Activated CD4-positive, alpha-beta T cell treated with anti-CD3 and anti-CD28 coated beads for 36 hours (primary cell): ENCODE measurements at regions not wholly inside any gene's neighbourhood (a gene's known extent, or its start where the extent isn't known, plus 50 kb on each side); places are given as distances from the start of the nearest gene placed in this dataset.

ENCODE experiments used
- ATAC-seq: fragments of 200-7000 bp; cut with Tn5 transposase; one replicate; pipeline ENCODE4 v1.10.0; 2021; ENCODE audit warnings: mild to moderate bottlenecking, moderate library complexity
- CTCF ChIA-PET: fragments of 350-600 bp; sonication (Branson Sonifier 250); formaldehyde crosslinking; loops from one replicate; lab custom pipeline; 2021; ENCODE audit warnings: antibody characterized with exemption; lab: Charles Lee
- POLR2A ChIA-PET: fragments of 350-600 bp; sonication (Branson Sonifier 250); formaldehyde crosslinking; loops from one replicate; lab custom pipeline; 2021; ENCODE audit warnings: antibody characterized with exemption, inconsistent platforms; lab: Charles Lee
- DNase-seq: peaks from one replicate; pipeline ENCODE4 v3.0.0-alpha.2; 2020
- H3K27ac Mint-ChIP-seq: one replicate; pipeline ENCODE4 v1.8.0; 2021; ENCODE audit warnings: mixed read lengths
- H3K27me3 Mint-ChIP-seq: one replicate; pipeline ENCODE4 v1.8.0; 2021; ENCODE audit warnings: mixed read lengths
- H3K36me3 Mint-ChIP-seq: one replicate; pipeline ENCODE4 v1.8.0; 2021; ENCODE audit warnings: low read depth, mixed read lengths
- H3K4me1 Mint-ChIP-seq: one replicate; pipeline ENCODE4 v1.8.0; 2021; ENCODE audit warnings: mixed read lengths
- H3K4me3 Mint-ChIP-seq: one replicate; pipeline ENCODE4 v1.8.0; 2021; ENCODE audit warnings: mild to moderate bottlenecking, moderate library complexity, mixed read lengths
- H3K9me3 Mint-ChIP-seq: one replicate; pipeline ENCODE4 v1.8.0; 2021; ENCODE audit warnings: low read depth, mixed read lengths
- intact Hi-C, 2 experiments: fragments of 100-400 bp; cut with DNase I in 1 of 2; cut with micrococcal nuclease in 1 of 2; formaldehyde crosslinking; loops; one replicate each; pipeline versions ENCODE4 v1.14.2 to v1.15.1; 2022 to 2024; cut with DNase I, micrococcal nuclease

DNA sequence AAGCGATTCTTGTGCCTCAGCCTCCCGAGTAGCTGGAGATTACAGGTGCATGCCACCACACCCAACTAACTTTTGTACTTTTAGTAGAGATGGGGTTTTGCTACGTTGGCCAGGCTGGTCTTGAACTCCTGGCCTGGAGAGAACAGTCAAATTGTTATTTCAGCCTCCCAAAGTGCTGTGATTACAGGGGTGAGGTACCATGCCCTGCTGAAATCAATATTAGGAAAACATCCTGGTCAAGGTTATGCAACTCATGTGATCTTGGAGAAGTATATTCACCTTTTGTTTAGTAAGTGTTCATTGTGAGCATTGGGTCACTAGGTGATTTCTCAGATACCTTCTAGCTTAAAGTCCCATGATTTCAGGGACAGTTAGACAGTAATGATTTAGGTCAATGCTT lies 167.8 kb downstream of the AASDH start:
- DNase-seq (no peak), ATAC-seq (no peak)
- H3K9me3 Mint-ChIP-seq: no peaks in the 10 kb centered on the region
- intact Hi-C loops: no loop called here
- H3K27me3 Mint-ChIP-seq: peaks cover 2% of the 10 kb centered on the region
- H3K27ac Mint-ChIP-seq: no peak overlapping the region
- no peaks in the 10 kb centered on the region for H3K36me3 Mint-ChIP-seq
- POLR2A ChIA-PET: no interaction called here
- no peak overlapping the region for H3K4me3 Mint-ChIP-seq
- CTCF ChIA-PET: no interaction called here
- no peaks in the 10 kb centered on the region for H3K4me1 Mint-ChIP-seq

DNA sequence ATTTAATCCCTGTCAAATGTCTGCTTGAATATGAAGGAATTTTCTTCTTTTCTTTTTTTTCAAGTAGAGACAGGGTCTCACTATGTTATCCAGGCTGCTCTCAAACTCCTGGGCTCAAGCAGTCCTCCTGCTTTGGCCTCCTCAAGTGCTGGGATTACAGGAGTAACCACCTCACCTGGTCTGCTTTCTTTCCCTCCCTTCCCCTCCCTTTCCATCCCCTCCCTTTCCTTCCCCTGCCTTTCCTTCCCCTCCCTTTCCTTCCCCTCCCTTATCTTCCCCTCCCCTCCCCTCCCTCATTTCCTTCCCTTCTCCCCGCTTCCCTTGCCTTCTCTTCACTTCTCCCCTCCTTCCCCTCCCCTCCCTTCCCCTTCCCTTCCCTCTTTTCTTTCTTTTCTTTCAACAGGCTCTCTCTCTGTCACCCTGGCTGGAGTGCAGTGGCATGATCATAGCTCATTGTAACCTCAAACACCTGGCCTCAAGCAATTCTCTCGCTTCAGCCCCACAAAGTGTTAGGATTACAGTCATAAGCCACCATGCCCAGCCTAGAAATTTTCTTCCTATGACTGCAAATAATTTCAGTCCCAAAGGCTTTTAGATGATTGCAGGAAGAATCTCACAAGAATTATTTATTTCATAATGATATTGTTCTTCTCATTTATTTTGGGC lies 168.9 kb downstream of the AASDH start:
- no peak for ATAC-seq
- CTCF ChIA-PET: no interaction called here
- H3K9me3 Mint-ChIP-seq: no peaks in the 10 kb centered on the region

GRCh38 chr4:56217343-56217890 lies 169.9 kb downstream of the AASDH start:
- H3K36me3 Mint-ChIP-seq: no peaks in the 10 kb centered on the region
- POLR2A ChIA-PET: no interaction called here
- CTCF ChIA-PET: interaction anchor here (1.1 kb wide), 1 partner anchor 61 kb away, joined by 3 read pairs; no protein-coding TSS in a partner anchor

More for the DNA sequence above, 168.9 kb downstream of the AASDH start:
- H3K27me3 Mint-ChIP-seq: peaks cover 2% of the 10 kb centered on the region
- H3K4me3 Mint-ChIP-seq: no peak overlapping the region
- intact Hi-C loops: no loop called here
- no peaks in the 10 kb centered on the region for H3K4me1 Mint-ChIP-seq
- DNase-seq: no peak
- POLR2A ChIA-PET: no interaction called here
- no peaks in the 10 kb centered on the region for H3K36me3 Mint-ChIP-seq
- no peak overlapping the region for H3K27ac Mint-ChIP-seq

DNA sequence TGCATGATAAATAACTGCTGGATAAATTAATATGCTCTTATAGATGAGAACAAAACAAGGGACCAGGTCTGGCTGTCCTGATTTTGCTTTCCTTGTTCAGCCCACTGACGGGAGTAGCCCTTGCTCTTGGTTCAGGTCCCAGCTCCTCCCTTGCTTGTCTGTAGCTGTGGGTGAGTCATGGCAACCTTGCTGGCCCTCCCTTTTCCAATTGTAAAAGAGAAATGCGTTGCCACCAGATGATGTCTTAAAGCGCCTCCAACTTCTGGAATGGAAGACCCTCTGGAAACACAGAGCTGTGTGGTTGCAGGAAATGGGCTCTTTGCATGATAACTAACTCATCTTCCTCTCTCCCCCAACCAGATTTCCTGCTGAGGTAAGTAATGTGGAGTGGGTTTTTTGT lies 171.4 kb downstream of the AASDH start:
- Mint-ChIP-seq H3K4me3 (no peak overlapping the region), H3K36me3 (peaks cover 3% of the 10 kb centered on the region), H3K9me3 (peaks cover 7% of the 10 kb centered on the region), H3K27ac (no peak overlapping the region), H3K27me3 (peaks cover 2% of the 10 kb centered on the region), H3K4me1 (no peaks in the 10 kb centered on the region)
- ATAC-seq: no peak
- POLR2A ChIA-PET: no interaction called here
- CTCF ChIA-PET: no interaction called here
- no peak for DNase-seq
- intact Hi-C loops: no loop called here

More at GRCh38 chr4:56217343-56217890, 169.9 kb downstream of the AASDH start:
- intact Hi-C loops: no loop called here
- H3K9me3 Mint-ChIP-seq: no peaks in the 10 kb centered on the region
- peaks cover 2% of the 10 kb centered on the region for H3K27me3 Mint-ChIP-seq
- H3K4me1 Mint-ChIP-seq: no peaks in the 10 kb centered on the region
- DNase-seq (no peak), ATAC-seq (no peak)
- H3K4me3 Mint-ChIP-seq: no peak overlapping the region
- no peak overlapping the region for H3K27ac Mint-ChIP-seq

GRCh38 chr4:56215141-56215783 lies 172.0 kb downstream of the AASDH start:
- CTCF ChIA-PET: no interaction called here
- Mint-ChIP-seq H3K9me3 (peaks cover 7% of the 10 kb centered on the region), H3K4me3 (no peak overlapping the region), H3K27me3 (peaks cover 2% of the 10 kb centered on the region), H3K27ac (no peak overlapping the region), H3K4me1 (no peaks in the 10 kb centered on the region), H3K36me3 (peaks cover 3% of the 10 kb centered on the region)
- POLR2A ChIA-PET: no interaction called here
- DNase-seq (no peak), ATAC-seq (no peak)
- intact Hi-C loops: no loop called here

DNA sequence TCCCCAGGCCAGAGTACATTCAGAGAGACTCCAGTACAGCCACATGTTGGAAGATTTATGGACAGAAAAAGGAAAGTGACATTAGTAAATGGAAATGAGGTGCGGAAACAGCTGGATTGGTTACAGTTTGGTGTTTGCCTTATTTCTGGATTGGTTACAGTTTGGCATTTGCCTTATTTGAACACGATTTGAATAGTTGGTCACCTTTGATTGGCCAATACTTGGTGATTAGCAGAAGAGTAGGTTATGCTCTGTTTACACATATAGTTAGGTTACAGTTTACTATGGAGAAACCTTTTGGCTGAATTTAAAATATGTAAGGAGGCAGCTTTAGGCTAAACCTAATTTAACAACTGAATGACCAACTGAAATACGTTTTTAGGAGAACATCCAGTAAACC lies 173.7 kb downstream of the AASDH start:
- Mint-ChIP-seq H3K9me3 (peaks cover 7% of the 10 kb centered on the region), H3K27ac (no peak overlapping the region), H3K4me3 (no peak overlapping the region), H3K36me3 (peaks cover 3% of the 10 kb centered on the region), H3K27me3 (peaks cover 2% of the 10 kb centered on the region), H3K4me1 (no peaks in the 10 kb centered on the region)
- ChIA-PET POLR2A (no interaction called here), CTCF (interaction anchor here (0.6 to 0.7 kb wide), 2 partner anchors 29 to 79 kb away, joined by 3 read pairs; no protein-coding TSS in a partner anchor)
- no peak for DNase-seq
- no peak for ATAC-seq
- intact Hi-C loops: no loop called here

DNA sequence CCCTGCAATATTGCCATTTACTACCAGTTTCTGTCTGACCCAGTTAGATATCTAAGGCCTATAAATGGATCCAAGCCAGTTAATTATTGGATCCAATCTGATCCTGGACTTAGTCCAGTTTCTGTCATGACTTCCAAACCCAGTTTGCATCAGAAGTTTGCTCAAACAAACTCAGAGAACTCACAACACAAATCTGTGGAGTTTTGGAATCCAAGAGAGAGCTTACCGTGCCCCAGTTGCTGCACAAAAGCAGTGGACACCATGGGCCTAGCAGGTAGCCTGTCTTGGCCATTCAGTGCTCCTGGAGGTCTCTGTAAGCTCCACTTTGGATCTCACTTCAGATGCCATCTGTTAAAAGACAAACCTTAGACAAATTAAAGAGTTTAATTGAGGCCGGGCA lies 174.5 kb downstream of the AASDH start:
- intact Hi-C loops: no loop called here
- DNase-seq: no peak
- ATAC-seq: no peak
- H3K4me1 Mint-ChIP-seq: no peaks in the 10 kb centered on the region
- peaks cover 2% of the 10 kb centered on the region for H3K27me3 Mint-ChIP-seq
- ChIA-PET CTCF (no interaction called here), POLR2A (no interaction called here)
- H3K36me3 Mint-ChIP-seq: peaks cover 3% of the 10 kb centered on the region
- peaks cover 7% of the 10 kb centered on the region for H3K9me3 Mint-ChIP-seq
- no peak overlapping the region for H3K27ac Mint-ChIP-seq
- no peak overlapping the region for H3K4me3 Mint-ChIP-seq

DNA sequence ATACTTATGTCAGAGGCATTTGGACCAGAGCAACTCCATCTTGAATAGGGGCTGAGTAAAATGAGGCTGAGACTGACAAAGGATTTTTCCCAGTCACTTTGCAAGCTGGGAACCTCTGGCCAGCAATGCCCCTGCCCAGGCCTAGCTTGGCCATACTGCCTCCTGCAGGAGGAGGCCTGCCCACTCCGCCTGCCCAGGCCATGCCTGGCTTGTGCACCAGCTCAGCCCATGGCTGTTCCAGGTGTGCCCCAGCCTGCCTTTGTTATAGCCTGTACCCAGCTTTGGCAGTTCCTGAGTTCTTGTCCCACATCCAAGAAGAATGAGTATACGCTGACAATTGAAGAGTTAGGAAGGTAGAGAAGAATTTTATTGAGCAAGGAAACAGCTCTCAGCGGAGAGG lies 176.1 kb downstream of the AASDH start:
- Mint-ChIP-seq H3K27me3 (no peaks in the 10 kb centered on the region), H3K9me3 (peaks cover 7% of the 10 kb centered on the region), H3K4me1 (no peaks in the 10 kb centered on the region), H3K36me3 (peaks cover 3% of the 10 kb centered on the region), H3K27ac (no peak overlapping the region), H3K4me3 (no peak overlapping the region)
- DNase-seq (no peak), ATAC-seq (no peak)
- intact Hi-C loops: no loop called here
- CTCF ChIA-PET: interaction anchor here (0.6 kb wide), 1 partner anchor 90 kb away, joined by 3 read pairs; no protein-coding TSS in a partner anchor
- POLR2A ChIA-PET: no interaction called here

DNA sequence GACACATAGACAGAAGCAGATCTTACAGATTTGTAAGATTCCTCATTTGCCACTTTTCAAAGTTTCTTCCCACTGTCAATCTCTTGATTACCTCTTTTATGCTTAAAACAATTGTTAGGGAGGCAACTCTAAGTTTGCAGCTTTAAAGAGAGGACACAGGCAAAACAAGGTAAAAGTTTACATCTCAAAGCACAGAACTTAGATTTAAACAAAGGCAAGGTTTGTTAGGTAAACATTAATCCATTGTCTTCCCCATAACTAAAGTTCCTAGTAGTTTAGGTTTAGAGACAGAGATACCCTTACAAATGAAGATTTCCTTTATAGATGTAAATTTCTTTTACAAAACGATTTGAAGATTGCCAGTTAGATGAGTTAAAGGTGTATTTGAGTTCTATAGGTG lies 176.9 kb downstream of the AASDH start:
- Mint-ChIP-seq H3K27me3 (no peaks in the 10 kb centered on the region), H3K9me3 (peaks cover 7% of the 10 kb centered on the region), H3K27ac (no peak overlapping the region), H3K4me1 (no peaks in the 10 kb centered on the region), H3K4me3 (no peak overlapping the region), H3K36me3 (peaks cover 3% of the 10 kb centered on the region)
- ChIA-PET CTCF (no interaction called here), POLR2A (no interaction called here)
- ATAC-seq: no peak
- intact Hi-C loops: no loop called here
- DNase-seq: no peak

DNA sequence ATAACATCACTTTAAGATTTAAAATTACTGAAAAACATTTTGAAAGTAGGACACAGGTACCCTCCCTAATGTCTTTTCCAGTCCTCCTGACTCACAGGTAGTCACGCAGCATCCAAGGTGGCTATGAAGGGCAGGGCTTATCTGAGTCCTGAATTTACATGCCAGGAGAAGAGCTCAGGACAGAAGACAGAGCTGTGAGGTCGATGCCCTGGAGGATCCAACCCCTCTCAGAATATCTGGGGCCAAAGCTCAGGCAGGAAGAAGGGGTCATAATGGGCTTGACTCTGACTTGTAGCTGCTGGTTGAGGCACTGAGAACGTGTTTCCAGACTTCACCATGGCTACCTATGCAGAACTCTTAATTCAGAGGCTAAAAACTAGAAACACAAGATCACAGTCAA lies 177.5 kb downstream of the AASDH start:
- intact Hi-C loops: no loop called here
- ATAC-seq: no peak
- Mint-ChIP-seq H3K4me3 (no peak overlapping the region), H3K9me3 (peaks cover 7% of the 10 kb centered on the region), H3K27ac (no peak overlapping the region), H3K27me3 (no peaks in the 10 kb centered on the region), H3K4me1 (no peaks in the 10 kb centered on the region), H3K36me3 (peaks cover 3% of the 10 kb centered on the region)
- no peak for DNase-seq
- ChIA-PET POLR2A (no interaction called here), CTCF (no interaction called here)

DNA sequence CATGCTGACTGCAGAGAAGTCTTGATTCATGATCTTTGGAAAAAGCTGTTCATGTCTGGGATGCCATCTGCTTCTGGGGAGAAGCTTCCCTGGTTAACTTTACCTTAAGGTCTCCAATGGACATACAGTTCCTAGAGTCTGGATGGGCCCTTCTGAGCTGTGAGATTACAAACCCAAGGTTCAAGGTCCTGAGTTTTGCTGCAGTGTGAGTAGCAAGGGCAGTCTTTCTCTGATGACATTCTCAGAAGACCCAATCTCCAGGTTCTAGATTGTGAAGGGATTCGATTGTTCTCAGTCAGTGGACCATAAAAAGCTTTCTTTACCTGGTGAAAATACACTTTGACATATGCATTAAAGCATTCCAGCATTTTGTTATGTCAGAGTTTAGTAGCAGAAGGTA lies 179.2 kb downstream of the AASDH start:
- Mint-ChIP-seq H3K27ac (no peak overlapping the region), H3K36me3 (peaks cover 3% of the 10 kb centered on the region), H3K9me3 (peaks cover 7% of the 10 kb centered on the region), H3K4me3 (no peak overlapping the region), H3K27me3 (no peaks in the 10 kb centered on the region), H3K4me1 (no peaks in the 10 kb centered on the region)
- ATAC-seq (no peak), DNase-seq (no peak)
- intact Hi-C loops: no loop called here
- ChIA-PET POLR2A (no interaction called here), CTCF (no interaction called here)

DNA sequence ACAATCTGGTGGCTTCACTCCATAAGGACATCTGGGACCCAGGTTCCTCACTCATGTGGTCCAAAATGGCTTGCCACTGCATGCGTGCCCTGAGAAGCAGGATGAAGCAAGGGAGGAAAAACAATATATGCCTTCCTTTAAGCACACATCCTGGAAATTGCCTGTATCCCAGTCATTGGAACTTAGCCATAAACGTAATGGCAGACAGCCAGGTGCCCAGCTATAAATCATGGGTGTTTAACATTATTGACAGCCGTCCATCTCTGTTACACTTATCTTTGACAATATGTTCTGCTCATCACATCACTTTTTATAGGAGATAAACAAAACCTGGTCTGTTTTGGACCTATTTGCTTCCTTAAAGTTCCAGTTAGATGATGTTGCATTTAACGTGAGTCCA lies 181.0 kb downstream of the AASDH start:
- DNase-seq: no peak
- Mint-ChIP-seq H3K4me1 (no peaks in the 10 kb centered on the region), H3K27me3 (peaks cover 6% of the 10 kb centered on the region), H3K4me3 (no peak overlapping the region), H3K9me3 (peaks cover 2% of the 10 kb centered on the region), H3K36me3 (peaks cover 1% of the 10 kb centered on the region), H3K27ac (no peak overlapping the region)
- ChIA-PET CTCF (no interaction called here), POLR2A (interaction anchor here (0.6 kb wide), 1 partner anchor 34 kb away, joined by 3 read pairs; no protein-coding TSS in a partner anchor)
- intact Hi-C loops: no loop called here
- ATAC-seq: no peak
